ENCODE measurements at regions not wholly inside any gene's neighbourhood (a gene's known extent, or its start where the extent isn't known, plus 50 kb on each side); places are given as distances from the start of the nearest gene placed in this dataset.
"Not testable (repeated sequence)": the region's sequence is repeated elsewhere in the genome, so short reads cannot be mapped to it uniquely, and the experiment has no call there.

DNA sequence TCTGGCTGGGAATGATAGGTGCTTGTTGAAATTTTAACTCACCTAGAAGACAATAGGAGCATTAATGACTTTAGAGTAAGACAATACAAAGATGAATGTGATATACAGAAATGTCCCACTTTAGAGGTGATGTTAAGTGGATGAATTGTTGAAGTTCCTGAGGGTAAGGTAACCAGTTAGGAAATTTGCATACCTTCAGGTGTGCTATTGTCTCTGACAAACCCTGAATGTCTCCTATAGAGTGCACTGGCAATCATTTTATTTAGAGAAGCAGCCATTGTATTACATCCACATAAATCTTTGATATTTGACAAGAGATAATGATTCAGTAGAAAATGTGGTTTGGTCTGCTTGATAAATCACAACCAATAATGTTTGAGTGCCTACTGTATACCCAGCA lies 228.5 kb downstream of the RNF144A start:
- DNase-seq (ENCODE audit: low read depth in 2 of 2), result no peak

DNA sequence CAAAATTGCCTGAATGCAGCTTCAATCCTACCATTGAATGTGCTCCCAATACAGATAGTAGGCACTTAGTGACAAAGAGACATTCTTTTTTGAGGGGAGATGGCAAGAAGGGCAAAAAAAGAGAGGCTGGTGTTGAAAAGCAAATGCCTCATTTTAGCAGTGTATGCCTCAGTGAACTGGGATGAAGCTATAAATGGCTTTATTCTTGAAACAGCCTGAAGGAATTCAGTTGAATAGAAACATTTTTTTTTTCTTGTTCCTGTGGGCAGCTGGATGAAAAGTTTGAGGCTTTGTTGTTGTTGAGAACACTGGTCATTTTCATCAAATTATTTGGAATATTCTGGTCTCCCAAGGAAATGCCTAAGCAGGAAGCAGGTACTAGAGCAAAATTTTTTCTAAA lies 228.9 kb downstream of the RNF144A start:
- no peak for DNase-seq (ENCODE audit: low read depth in 2 of 2)

DNA sequence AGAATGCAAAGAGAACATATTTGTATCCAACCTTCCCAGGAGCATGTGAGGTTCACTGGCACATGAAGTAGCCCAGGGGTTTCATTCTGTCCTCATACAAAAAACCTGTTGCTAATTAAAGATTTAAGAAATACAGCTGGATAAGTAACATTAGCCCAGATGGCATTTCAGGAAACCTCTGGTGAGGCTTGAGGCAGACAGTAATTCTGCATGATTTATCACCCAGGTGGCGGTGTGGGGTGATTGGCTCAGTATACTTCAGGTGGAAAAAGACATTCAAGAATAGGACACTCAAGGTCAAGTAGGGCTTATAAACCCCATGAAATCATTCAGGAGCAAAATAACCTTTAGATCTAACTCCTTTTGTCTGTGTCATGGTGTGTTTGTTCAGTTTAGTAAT lies 237.4 kb downstream of the RNF144A start:
- no peak for DNase-seq (ENCODE audit: low read depth in 2 of 2)

DNA sequence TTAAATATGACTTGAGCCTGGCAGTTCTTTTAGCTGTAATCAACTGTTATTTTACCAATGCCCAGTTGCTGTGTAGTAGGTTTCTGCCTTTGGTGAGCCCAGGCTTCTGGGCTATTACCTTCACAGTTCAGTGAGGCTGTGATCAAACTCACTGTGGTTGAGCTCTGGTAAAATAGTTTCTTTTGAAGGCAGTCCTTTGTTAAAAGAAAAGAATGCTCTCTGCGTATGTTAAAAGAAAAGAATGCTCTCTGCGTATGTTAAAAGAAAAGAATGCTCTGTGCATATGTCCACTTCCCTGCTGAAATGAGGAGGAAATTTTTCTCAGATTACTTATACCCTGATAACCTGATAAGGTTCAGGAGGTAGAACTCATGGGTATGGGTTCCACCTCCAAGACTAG lies 244.3 kb downstream of the RNF144A start:
- DNase-seq (ENCODE audit: low read depth in 2 of 2), result no peak

DNA sequence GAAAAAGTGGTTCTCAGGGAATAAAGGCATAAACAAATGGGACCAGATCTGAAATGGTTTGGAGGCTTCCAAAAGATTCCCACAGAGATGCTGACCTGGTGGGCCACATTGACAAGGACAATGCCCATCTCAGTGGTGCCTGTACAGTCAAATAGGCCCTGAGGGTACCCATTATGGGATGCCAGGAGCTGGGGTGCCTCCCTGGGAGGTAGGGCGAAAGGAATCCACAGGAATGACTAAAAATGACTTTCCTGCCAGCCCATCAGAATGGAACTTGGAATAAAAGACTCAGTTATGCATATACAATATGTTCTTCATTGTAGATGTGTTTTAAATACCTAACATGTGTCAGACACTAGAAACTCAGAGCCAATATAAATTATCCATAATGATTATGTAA lies 248.5 kb downstream of the RNF144A start:
- no peak for DNase-seq (ENCODE audit: low read depth in 2 of 2)

DNA sequence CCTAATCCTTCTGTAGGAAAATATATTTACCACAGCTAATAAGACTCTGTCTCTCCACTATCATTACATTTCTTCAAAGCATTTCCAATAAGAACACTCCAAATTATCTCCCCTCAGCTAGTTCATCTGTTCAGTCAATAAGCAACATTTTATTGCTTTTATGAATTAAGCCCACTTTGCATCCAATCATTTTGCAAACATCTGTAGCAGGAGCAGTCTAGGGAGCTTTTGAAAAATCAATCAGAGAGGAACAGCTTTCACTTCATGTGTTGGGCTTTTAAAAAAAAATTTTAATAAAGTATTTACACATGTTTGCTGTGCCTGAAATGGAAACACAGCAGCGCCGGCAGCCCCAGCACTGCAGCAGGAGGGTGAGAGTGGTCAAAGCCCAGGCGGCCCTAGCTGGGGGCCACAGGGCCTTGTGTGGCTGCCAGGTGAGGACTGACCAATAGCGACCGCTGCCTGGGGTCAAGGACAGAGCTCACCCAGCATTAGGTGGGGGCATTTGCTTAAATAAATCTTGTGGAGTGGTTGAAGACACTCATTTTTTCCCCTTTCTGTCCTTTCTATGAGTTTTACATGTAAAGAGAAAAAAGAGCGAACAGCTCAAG lies 250.7 kb downstream of the RNF144A start:
- no peak for DNase-seq (ENCODE audit: low read depth in 2 of 2)

DNA sequence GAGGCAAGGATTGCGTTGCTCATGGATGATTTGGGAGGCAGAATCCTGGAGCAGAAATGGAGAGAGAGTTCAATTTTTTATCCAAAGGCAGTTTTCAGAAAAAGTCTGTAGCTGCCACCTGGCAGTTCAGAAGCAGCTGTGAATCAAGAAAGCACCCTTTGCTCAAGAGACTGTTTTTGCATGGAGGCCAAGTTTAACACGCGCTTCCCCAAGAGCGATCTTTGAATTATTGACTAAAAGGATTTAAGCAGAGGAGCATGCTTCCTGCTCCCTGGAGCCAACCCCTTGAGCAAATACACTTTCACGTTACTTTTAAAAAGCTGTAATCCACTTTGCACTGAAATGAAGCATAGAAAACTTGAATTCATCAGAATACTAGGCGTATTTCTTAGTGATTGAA lies 252.4 kb downstream of the RNF144A start:
- DNase-seq (ENCODE audit: low read depth in 2 of 2), result no peak

DNA sequence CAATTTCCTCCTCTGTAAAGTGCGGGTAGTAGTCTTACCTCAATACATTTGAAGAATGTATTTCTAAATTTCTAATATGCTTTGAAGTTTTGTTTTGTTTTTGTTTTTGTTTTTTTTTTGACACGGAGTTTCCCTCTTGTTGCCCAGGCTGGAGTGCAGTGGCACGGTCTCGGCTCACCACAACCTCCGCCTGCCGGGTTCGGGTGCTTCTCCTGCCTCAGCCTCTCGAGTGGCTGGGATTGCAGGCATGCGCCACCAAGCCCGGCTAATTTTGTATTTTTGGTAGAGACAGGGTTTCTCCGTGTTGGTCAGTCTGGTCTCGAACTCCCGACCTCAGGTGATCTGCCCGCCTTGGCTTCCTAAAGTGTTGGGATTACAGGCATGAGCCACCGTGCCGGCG lies 261.8 kb downstream of the RNF144A start:
- DNase-seq (ENCODE audit: low read depth in 2 of 2), result not testable (repeated sequence)

DNA sequence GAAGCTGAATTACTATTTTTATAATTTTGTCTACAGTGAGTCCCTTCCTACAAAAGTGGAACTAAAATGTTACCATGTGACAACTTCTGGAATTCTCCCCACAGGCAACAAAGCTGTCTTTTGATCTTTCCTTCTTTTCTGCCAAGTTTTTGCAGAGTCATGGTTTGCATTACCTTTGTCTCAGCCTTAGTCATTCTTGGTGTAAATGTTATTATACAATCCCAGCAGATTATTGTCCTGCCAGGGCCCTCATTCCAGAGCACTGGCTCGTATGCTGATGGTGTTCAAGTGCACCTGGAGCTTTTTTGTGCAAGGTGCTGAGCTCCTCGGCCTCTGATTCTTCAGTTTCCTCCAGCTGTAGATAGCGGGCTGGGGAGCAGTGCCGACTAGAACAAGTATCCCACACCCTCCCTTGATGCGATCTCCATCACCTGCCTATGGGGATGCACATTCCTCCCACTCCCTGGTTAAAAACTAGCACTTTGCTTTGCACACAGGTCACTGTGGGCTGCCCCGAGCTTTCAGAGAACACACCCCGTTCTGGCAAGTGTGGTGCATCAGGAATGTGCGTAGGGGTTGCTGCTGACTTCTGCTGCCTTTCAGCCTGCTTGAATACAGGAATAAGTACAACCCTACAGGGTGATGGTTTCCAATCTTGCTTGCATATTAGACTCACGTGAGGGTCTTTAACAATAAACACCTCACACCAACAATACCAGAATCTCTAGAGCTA lies 263.6 kb downstream of the RNF144A start:
- DNase-seq (ENCODE audit: low read depth in 2 of 2), result no peak

DNA sequence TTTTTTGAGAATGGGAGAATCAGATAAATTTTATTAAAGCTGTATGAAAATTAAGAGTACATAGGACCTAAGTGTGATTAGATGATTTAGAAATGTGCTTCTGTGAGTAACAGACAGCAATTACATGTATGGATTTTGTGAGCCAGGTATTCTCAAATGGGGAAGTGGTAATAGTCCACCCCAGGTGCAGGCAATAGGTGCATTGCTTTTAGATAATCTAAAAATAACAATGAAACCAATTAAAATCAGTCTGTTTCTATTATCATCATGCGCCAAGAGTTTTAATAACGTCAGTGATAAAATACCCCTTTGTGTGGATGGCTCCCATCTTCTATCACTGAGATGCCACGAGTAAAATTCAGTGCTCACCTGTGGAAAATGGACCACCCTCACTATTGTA lies 265.3 kb downstream of the RNF144A start:
- no peak for DNase-seq (ENCODE audit: low read depth in 2 of 2)

DNA sequence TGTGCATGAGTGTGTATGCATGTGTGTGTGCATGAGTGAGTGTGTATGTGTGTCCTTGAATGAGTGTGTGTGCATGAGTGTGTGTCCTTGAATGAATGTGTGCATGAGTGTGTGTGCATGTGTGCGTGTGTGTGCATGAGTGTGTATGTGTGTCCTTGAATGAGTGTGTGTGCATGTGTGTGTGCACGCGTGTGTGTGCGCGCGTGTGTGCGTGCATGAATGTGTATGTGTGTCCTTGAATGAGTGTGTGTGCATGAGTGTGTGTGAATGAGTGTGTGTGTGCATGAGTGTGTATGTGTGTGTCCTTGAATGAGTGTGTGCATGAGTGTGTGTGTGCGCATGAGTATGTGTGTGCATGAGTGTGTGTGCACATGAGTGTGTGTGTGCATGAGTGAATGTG lies 271.9 kb downstream of the RNF144A start:
- no peak for DNase-seq (ENCODE audit: low read depth in 2 of 2)

DNA sequence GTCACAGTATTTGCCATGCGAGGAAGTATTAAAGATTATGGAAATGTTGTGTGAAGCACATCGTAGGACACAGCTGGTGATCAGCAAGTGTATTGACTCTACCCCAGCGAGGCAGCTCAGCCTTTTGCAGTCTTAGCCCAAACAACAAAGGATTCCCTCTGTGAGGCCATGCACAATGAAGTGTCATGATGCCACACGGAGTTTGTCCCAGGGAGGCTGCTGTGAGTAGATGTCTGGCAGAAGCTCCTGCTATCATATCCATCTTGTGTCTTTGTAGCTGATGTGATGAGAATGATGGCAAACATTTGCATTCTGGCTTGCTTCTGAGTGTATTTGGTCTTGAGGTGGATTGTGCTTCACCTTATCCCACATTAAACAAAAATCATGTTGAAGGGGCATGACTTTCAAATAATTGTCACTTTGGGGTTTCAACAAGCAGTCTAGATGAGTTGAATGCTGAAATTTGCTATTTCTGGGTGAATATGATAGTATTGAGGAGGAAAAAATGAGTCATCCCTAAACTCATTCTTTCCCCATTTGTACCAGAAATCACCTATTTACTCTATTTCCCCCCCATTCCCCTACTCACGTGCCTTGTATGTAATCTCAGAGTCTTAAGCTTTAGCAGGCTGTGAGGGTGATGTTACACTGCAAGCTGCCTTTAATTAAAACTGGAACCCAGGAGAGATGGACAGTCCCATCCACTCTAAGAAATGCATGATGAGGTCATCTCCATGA lies 273.5 kb downstream of the RNF144A start:
- no peak for DNase-seq (ENCODE audit: low read depth in 2 of 2)

DNA sequence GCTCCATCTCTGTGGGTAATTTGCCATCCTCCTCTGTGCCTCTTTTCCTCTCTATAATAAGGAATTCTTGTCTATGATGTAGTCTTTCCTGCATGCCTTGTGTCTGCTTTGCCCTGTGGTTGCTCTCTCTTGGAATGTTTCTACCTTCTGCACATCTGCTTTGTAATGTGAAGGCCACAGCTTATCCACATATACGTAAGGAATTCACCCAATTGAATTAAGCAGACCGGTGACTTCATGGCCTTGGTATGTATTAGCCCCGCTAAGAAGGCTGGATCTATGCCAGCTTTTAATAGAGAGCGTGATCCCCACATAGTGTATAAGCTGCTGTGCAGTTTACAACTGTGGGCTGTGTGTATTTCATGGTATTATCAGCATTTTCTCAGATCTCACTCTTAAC lies 274.7 kb downstream of the RNF144A start:
- no peak for DNase-seq (ENCODE audit: low read depth in 2 of 2)

DNA sequence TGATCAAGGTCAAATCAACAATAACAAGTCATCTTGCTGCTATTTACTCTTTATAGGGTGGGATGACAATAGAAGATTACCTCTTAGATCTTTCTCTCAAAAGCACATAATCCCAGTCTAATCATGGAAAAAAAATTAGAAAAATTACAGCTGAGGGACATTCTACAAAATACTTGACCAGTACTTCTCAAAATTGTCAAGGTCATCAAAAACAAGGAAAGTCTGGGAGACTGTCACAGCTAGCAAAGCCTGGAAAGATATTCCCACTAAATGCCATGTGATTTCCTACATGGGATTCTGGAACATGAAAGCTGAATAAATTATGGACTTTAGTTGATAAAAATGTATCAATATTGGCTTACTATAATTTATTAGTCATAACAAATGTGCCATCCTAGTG lies 276.2 kb downstream of the RNF144A start:
- DNase-seq (ENCODE audit: low read depth in 2 of 2), result no peak

DNA sequence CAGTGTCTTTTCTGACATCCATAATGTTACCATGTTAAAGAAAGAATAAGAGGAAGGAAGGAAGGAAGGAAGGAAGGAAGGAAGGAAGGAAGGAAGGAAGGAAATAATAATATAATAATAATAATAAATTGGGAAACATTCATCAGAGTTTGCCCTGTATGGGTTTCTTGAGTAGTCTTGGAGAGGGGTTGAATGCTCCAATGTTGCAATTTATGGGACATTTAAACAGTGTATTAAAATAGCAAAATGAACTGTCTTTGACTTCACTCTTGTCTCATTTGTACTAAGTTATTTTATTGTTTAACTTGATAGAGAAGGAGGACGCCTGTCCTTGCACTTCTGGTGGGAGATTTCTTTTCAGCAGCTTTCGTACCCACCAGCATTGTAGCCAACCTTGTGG lies 277.7 kb downstream of the RNF144A start:
- DNase-seq (ENCODE audit: low read depth in 2 of 2), result no peak

DNA sequence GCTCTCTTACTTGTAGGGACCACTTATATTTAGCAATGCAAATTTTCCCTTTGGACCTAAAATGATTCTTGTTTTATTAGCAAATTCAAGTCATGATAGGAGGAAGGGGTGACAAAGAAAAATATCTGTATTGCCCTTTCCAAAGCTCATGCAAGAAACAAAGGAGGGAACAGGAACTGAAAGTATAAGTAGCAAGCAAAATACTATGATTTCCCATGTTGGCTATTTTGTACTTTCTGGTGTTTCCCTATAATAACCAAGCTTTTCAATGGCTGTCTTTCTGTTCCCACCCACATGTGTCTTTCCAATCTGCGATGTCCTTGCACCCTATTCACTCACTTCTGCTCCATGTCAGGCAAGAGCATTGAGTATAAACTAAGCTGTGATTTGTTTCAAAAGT lies 279.7 kb downstream of the RNF144A start:
- DNase-seq (ENCODE audit: low read depth in 2 of 2), result no peak

DNA sequence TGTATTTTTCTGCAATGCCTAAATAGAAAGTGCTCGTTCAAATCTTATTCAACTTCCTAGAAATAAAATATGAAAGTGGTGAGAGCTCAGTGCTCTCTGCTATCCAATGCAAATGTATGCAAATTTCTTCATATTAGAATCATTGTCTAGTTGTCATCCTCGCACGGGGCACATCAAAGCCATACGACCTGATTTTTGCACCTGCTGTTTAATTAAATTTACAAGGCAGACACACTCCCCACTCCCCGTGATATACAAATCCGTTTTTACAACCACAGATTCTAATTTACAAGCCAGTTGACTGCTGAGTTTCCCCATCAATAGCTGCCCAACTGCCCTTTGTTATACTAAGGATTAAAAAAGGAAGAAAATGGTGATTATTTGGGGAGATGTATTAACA lies 284.6 kb downstream of the RNF144A start:
- no peak for DNase-seq (ENCODE audit: low read depth in 2 of 2)

DNA sequence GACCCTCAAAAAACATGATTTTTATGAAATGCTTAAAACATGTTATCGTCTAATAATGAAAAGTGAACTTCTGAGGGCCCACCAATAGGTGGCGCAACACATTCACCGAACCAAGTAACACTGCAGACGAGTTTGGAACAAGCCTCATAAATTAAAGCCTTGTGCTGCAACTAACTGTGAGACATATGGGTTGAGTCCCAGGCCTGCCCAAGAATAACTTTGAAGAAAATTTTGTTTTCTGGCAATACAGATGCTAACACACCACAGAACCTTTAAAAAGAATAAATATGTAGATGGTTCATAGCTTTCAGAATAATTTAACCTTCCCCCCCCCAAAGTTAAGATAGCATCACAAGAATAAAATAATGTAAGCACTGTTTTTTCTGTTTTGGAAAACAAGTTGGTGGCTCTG lies 285.9 kb downstream of the RNF144A start:
- peak; percentile 12 to 22 for DNase-seq (ENCODE audit: low read depth in 2 of 2)

DNA sequence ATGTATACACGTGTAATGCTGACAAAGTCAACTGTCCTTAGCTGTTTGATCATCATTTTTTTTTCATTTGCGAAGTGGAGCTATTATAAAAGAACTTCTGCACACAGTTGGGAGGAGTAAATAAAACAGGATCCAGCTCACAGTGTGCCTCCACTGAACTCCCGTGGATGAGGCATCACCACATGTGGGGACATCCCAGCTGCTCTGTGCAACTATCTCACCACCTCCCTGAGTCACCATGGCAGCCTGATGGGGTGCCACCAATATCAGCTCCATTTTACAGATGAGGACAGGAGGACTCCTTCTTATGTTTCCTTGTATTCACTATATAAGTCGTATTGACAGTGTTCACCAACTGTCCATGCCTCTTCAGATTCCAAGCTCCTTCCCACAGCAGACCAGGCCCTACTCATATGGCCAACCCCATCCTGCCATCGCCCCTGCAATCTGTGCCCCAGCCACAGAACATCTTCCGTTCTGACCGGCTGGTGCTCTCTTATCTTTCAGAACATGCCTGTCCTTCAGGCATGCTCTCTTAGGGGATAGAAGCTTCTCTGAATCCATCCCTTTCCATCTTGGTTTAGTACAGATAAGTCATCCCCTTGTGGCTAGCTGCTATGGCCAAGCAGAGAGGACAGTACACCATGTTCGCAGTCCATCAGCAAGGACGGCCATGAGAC lies 288.1 kb downstream of the RNF144A start:
- no peak for DNase-seq (ENCODE audit: low read depth in 2 of 2)

DNA sequence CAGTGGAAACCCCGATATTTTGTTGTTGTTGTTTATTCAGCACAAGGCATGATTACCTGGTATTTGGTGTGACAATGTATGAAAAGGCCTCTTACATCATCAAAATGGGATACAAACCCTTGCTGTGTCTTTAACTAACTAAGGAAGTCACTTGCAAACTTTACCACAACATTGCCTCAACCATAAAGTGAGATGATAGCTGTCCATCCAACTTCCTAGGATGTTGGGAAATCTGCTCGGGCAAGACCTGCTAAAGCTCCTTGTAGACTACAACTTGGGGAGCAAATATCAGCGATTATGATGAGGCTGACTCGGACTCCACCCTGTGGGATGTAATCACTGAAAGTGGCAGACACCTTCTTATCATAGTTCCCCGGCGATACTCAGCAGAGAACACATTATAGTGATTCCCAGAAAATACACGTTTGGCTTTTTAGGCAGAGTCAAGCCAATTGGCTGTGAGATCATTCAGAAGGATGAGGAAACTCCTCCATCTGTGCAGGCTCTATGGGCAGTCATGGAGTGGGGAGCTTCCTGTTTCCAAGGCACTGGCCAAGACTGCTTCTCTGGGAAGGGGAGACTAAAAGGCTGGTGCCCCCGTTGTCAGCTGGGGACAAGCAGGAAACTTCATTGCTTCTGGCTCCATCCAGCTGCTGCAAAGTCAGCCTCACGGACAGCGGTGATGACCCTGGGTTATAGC lies 289.0 kb downstream of the RNF144A start:
- DNase-seq (ENCODE audit: low read depth in 2 of 2), result no peak

DNA sequence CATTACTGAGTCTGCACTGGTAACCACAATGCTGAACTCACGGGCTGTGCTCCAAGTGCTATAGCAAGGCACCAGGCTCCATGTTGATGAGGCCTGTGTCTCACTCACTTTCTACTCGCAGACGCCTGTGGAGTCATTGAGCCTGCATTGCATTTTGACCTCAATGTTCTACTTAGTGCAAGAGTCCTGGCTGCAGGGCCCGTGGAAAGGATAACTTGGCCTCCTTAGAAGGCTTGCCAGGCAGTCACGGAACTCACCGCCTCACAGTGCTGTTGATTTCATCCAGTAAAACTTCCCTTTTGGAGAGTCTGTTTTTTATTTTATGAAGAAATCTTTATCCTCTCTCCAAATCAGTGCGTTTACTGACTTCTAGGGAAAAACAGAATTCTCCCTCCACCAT lies 290.4 kb downstream of the RNF144A start:
- no peak for DNase-seq (ENCODE audit: low read depth in 2 of 2)

Measured in activated CD8-positive, alpha-beta memory T cell treated with anti-CD3 and anti-CD28 coated beads for 4 hours (primary cell).